AG09319 (cell line): ENCODE measurements at regions not wholly inside any gene's neighbourhood (a gene's known extent, or its start where the extent isn't known, plus 50 kb on each side); places are given as distances from the start of the nearest gene placed in this dataset.

Source experiments
- DNase-seq: peaks from one replicate; pipeline ENCODE4 v3.0.0-alpha.2; 2010; ENCODE audit warnings: low read depth; ENCODE audit errors: extremely low read depth
- TF ChIP-seq, protein P1 (sequence below): IDR thresholded peaks from 2 replicates; pipeline ENCODE4 v1.5.1; 2011; ENCODE audit warnings: low read depth, mild to moderate bottlenecking, inconsistent platforms, low read length, moderate library complexity

DNA sequence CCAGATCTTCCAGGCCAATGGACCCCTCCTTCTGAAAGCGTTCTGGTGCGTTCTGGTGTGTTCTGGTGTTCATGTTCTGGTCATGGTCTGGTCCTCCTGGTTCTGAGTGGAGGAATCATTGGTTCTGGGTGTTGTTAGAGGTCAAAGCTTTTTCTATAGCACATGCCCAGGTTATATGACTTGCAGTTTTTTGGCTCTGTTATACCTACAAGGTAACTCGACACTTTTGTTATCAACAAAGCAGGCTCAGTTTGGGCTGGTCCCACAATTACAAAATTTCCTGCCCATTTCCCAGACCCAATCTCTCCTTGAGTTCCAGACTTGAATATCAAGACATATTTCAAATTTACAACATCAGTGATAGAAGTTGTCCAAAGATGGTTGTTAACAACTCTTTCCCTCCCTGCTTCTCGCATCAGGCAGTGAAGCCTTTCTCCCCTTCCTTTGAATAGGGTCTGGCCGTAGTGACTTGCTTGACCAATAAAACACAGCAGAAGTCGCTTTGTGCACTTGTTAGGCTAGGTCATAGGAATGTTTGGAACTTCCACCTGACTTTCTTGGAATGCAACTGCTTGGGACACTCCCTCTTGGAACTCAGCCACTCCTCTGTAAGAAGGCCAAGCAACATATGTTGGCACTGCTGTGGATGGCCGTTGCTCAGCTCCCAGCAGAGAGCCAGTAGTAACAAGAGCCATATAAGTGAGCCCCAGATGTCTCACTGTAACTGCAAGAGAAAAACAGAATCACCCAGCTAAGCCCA, 83.1 kb upstream of the STEAP1B start:
- TF ChIP-seq, protein P1, sequence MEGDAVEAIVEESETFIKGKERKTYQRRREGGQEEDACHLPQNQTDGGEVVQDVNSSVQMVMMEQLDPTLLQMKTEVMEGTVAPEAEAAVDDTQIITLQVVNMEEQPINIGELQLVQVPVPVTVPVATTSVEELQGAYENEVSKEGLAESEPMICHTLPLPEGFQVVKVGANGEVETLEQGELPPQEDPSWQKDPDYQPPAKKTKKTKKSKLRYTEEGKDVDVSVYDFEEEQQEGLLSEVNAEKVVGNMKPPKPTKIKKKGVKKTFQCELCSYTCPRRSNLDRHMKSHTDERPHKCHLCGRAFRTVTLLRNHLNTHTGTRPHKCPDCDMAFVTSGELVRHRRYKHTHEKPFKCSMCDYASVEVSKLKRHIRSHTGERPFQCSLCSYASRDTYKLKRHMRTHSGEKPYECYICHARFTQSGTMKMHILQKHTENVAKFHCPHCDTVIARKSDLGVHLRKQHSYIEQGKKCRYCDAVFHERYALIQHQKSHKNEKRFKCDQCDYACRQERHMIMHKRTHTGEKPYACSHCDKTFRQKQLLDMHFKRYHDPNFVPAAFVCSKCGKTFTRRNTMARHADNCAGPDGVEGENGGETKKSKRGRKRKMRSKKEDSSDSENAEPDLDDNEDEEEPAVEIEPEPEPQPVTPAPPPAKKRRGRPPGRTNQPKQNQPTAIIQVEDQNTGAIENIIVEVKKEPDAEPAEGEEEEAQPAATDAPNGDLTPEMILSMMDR: no peak
- DNase-seq: peak; percentile 69

DNA sequence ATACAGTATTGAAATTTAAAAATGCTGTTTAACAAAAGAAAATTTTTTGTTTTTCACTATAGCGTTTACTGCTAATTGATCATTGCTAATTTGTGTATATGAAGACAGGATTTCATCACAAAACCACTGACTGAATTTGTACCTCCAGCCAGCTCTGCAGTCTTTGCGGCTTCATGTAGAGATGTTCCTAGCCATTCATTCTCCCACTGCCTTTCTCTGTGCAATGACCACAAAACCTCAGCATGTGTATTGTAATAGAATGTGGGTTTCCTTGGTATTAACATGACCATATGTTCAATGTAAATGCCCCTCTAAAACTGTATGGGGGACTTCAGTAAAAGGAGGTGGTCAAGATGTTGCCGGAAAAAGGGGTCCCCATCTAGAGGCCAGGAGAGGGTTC, 81.1 kb upstream of the STEAP1B start:
- TF ChIP-seq, protein P1: no peak
- DNase-seq: no peak

DNA sequence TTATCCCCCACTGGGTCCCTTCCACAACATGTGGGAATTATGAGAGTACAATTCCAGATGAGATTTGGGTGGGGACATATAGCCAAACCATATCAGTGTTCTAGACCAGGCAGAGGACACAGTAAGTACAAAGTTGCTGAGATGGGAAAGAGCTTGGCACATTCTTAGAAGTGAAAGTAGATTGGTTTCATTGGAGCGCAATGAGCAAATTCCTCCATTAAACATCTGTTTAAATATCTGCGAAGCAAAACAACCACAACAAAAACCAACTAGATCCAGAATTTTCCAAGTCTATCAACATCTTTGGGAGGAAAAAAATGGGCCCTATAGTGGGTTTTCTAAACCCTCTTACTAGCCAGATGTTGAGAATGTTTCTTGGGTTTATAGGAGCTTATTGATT, 80.0 kb upstream of the STEAP1B start:
- DNase-seq: no peak
- TF ChIP-seq, protein P1: no peak

DNA sequence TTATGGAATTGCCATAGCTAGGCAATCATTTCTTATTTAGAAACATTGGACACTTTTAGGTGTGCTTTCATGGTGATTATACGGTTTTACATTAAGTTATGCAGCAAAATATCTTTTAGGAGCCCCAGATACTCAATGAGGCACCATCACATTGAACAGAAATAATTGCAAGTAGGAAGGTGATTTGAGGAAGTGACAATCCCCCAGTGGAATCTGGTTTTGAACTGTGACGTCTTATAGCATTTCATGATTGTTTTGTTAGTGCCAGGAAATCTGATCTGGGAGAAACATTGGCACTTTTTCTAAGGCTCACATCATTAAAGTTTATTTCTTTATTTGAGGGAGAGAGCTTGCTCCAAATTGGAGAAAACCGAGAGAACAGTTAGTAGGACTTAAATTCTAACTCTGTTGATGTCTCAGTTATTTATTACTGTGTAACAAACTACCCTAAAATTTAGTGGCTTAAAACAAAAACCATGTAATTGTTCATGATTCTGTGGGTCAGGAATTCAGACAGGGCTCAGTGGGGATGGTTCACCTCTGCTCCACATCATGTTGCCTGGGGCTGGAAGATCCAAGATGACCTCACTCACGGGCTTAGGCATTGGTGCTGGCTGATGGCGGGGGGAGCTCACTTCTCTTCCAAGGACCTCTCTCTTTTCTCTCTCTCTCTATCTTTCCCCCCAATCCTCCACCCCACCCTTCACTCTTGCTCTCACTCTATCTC, 78.2 kb upstream of the STEAP1B start:
- TF ChIP-seq, protein P1: no peak

DNA sequence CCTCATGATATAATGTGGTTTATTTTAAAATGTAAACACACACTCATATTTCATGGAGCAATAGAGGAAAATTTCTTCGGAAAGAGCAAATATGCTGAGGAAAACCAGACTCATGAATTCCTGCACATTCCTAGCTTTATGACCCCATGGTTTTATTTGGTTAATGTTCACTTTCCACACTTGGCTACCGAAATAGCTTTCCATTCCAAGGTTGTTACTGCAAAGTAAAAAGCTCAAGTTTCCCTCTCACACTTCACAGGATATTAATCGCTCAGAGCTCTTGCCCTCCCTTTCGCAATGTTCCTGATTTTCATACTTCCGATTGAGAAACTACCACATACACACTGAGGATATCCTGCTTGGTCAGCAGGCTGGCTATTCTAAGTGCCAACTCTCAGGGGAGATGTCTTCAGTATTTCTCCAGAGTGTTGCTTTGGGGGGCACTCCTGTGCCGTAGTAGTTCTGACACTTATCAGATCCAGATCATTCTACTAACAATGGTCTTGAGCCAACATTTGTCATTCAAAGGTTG, 77.5 kb upstream of the STEAP1B start:
- TF ChIP-seq, protein P1: no peak
- peak; percentile 96 for DNase-seq

More for the DNA sequence above, 78.2 kb upstream of the STEAP1B start:
- no peak for DNase-seq

DNA sequence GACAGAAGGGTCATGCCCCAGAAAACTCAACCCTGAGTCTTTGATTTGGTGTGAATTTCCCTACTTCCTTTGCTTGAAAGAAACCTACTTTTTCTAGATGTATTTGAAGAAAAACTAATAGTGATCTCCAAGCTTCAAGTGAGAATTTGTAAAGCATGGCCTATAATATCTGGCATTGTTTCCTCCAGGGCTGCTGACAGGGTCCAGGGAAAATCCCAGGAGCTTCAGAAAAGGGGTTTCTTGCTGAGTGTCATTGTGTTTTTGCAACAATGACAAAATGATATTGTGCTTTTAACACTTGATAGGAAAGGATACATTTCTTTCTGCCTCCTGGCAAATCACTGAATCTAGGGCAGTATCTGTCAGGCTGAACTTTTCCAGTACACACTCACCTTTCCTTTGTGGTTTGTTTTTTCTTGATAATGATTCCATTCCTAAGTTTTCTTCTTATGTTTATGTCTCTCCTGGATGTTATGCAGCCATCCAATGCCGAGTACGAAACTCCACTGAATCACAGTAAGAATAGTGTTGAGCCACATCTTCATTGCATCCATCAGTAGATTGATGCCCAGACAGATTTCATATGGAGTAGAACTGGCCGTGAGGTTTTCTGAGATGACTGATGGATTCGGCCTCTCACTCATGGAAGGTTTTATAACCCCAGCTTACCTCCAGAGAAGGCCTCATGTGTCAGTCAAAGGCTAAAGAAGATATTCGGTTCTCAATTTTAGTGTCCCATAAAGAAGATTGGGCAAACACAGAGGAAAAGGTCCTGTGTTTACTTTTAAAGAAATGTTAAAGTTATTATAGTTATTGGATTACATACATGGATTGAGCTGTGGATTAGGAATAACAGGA, 76.9 kb upstream of the STEAP1B start:
- TF ChIP-seq, protein P1: no peak
- DNase-seq: no peak
